ENCODE measurements at regions not wholly inside any gene's neighbourhood (a gene's known extent, or its start where the extent isn't known, plus 50 kb on each side); places are given as distances from the start of the nearest gene placed in this dataset.

DNA sequence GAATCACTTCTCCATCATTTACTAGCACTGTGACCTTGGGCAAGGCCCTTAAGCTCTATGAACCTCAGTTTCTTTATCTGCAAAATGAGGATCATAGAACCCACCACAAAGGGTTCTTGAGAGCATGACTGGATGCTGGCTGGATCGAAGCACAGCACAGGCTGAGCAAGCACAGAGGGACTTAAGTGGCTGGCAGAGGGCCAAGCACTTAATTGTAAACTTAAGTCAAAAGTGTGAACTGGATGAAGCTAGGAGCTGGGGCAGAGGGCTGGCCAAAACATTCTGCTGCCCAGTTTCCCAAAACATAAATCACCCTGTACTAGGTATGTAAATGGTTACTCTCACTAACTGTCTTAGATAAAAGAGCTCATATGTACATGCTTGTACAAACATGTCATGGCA, 112.3 kb upstream of the WWC1 start:
- H3K4me3 ChIP-seq (ENCODE audit: low read length) = no peak overlapping the region
- TF ChIP-seq, protein P1, sequence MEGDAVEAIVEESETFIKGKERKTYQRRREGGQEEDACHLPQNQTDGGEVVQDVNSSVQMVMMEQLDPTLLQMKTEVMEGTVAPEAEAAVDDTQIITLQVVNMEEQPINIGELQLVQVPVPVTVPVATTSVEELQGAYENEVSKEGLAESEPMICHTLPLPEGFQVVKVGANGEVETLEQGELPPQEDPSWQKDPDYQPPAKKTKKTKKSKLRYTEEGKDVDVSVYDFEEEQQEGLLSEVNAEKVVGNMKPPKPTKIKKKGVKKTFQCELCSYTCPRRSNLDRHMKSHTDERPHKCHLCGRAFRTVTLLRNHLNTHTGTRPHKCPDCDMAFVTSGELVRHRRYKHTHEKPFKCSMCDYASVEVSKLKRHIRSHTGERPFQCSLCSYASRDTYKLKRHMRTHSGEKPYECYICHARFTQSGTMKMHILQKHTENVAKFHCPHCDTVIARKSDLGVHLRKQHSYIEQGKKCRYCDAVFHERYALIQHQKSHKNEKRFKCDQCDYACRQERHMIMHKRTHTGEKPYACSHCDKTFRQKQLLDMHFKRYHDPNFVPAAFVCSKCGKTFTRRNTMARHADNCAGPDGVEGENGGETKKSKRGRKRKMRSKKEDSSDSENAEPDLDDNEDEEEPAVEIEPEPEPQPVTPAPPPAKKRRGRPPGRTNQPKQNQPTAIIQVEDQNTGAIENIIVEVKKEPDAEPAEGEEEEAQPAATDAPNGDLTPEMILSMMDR (conservative IDR thresholded peaks at IDR 0.05; ENCODE audit: low read depth, low read length) = no peak
- no peak for DNase-seq (ENCODE audit: low read depth)

GRCh38 chr5:168182269-168182668, 109.2 kb upstream of the WWC1 start:
- DNase-seq (ENCODE audit: low read depth) = no peak
- no peak overlapping the region for H3K4me3 ChIP-seq (ENCODE audit: low read length)
- TF ChIP-seq, protein P1 (conservative IDR thresholded peaks at IDR 0.05; ENCODE audit: low read depth, low read length) = no peak

DNA sequence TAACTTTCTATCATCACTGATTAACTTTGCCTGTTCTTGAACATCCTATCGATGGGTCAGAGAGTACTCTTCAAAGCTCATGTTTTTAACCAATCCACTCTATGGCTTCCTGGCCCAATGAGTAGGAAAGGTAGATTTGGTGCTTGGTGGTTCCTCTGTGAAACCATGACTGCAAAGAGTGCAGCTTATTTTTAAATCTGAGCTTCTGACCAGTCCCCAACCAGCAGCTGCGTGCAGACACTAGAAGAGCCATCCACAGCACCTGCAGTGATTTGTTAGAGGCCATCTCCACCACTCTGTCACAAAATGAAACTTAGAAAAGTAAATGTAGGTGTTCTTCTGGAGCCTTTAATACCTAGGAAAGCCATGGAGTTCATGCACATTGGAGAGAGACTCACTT, 107.3 kb upstream of the WWC1 start:
- H3K4me3 ChIP-seq (ENCODE audit: low read length) = no peak overlapping the region
- TF ChIP-seq, protein P1 (conservative IDR thresholded peaks at IDR 0.05; ENCODE audit: low read depth, low read length) = no peak

GRCh38 chr5:168186289-168187074, 105.0 kb upstream of the WWC1 start:
- no peak overlapping the region for H3K4me3 ChIP-seq (ENCODE audit: low read length)
- DNase-seq (ENCODE audit: low read depth) = no peak
- TF ChIP-seq, protein P1 (conservative IDR thresholded peaks at IDR 0.05; ENCODE audit: low read depth, low read length) = no peak

More for the DNA sequence above, 107.3 kb upstream of the WWC1 start:
- DNase-seq (ENCODE audit: low read depth) = no peak

GRCh38 chr5:168187614-168188013, 103.8 kb upstream of the WWC1 start:
- no peak overlapping the region for H3K4me3 ChIP-seq (ENCODE audit: low read length)
- TF ChIP-seq, protein P1 (conservative IDR thresholded peaks at IDR 0.05; ENCODE audit: low read depth, low read length) = no peak
- DNase-seq (ENCODE audit: low read depth) = no peak

DNA sequence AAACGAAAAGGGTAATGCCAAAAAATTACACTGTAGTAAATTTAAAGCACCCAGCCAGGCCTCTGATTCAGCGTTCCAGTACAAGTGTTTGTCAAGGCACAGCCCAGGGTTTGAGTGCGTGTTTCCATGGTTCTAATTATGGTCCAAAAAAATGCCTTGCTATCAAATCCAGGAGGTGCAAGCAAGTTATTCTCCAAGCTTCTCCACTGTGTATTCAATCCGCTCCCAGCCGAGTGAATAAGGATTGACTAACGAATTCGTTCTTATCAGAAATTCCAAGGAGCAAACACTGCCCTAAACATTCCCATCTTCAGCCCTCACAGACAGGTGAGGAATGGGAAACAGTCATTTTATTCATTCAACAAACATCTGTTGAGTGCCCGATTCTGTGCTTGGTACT, 103.3 kb upstream of the WWC1 start:
- DNase-seq (ENCODE audit: low read depth) = no peak
- no peak overlapping the region for H3K4me3 ChIP-seq (ENCODE audit: low read length)
- TF ChIP-seq, protein P1 (conservative IDR thresholded peaks at IDR 0.05; ENCODE audit: low read depth, low read length) = no peak

GRCh38 chr5:168192120-168192519, 99.3 kb upstream of the WWC1 start:
- TF ChIP-seq, protein P1 (conservative IDR thresholded peaks at IDR 0.05; ENCODE audit: low read depth, low read length) = no peak
- DNase-seq (ENCODE audit: low read depth) = no peak

More at GRCh38 chr5:168192120-168192519, 99.3 kb upstream of the WWC1 start:
- no peak overlapping the region for H3K4me3 ChIP-seq (ENCODE audit: low read length)
